LNCAP (cell line): ENCODE measurements at regions not wholly inside any gene's neighbourhood (a gene's known extent, or its start where the extent isn't known, plus 50 kb on each side); places are given as distances from the start of the nearest gene placed in this dataset.

Experiments used
- CTCF ChIP-seq: fragments of 450-650 bp; IDR thresholded peaks from 2 replicates; pipeline ENCODE4 v1.5.1; 2017; ENCODE audit warnings: mild to moderate bottlenecking

- TF ChIP-seq CTCF, result no peak
Measured at GRCh38 chr2:106981491-106981890, 95.5 kb upstream of the ST6GAL2 start.

- no peak for TF ChIP-seq CTCF
Measured at GRCh38 chr2:106982350-106982749, 96.4 kb upstream of the ST6GAL2 start.

GRCh38 chr2:106983305-106983704 is 97.3 kb upstream of the ST6GAL2 start:
- no peak for TF ChIP-seq CTCF

- TF ChIP-seq CTCF, result no peak
Measured at GRCh38 chr2:106988361-106988760, 102.4 kb upstream of the ST6GAL2 start.

GRCh38 chr2:106990297-106990696 is 104.3 kb upstream of the ST6GAL2 start:
- TF ChIP-seq CTCF, result no peak

GRCh38 chr2:106991866-106992265 is 105.9 kb upstream of the ST6GAL2 start:
- no peak for TF ChIP-seq CTCF

- TF ChIP-seq CTCF, result no peak
Measured at GRCh38 chr2:106995556-106995955, 109.6 kb upstream of the ST6GAL2 start.

- no peak for TF ChIP-seq CTCF
Measured at GRCh38 chr2:106996171-106996769, 110.3 kb upstream of the ST6GAL2 start.
